Stimulated activated CD8-positive, alpha-beta memory T cell treated with anti-CD3 and anti-CD28 coated beads, Interleukin-4, amount 100 ng/mL, for 48 hours (primary cell): ENCODE measurements at regions not wholly inside any gene's neighbourhood (a gene's known extent, or its start where the extent isn't known, plus 50 kb on each side); places are given as distances from the start of the nearest gene placed in this dataset.

ENCODE experiments used
- DNase-seq: peaks from one replicate; pipeline ENCODE4 v3.0.0-alpha.2; 2020

GRCh38 chr4:153034681-153035080, 98.6 kb downstream of the FHDC1 start:
- DNase-seq: no peak

GRCh38 chr4:153036931-153037482, 100.9 kb downstream of the FHDC1 start:
- DNase-seq: no peak

GRCh38 chr4:153038623-153039311, 102.6 kb downstream of the FHDC1 start:
- no peak for DNase-seq

GRCh38 chr4:153039542-153040185, 103.5 kb downstream of the FHDC1 start:
- DNase-seq: no peak

GRCh38 chr4:153040677-153041076, 104.6 kb downstream of the FHDC1 start:
- DNase-seq: no peak

GRCh38 chr4:153044036-153044435, 107.9 kb downstream of the FHDC1 start:
- no peak for DNase-seq

GRCh38 chr4:153045111-153045982, 109.2 kb downstream of the FHDC1 start:
- DNase-seq: no peak

- no peak for DNase-seq
Measured at GRCh38 chr4:153058671-153059060, 122.5 kb downstream of the FHDC1 start.

- no peak for DNase-seq
Measured at GRCh38 chr4:153060196-153060595, 124.1 kb downstream of the FHDC1 start.

GRCh38 chr4:153061971-153062370, 125.8 kb downstream of the FHDC1 start:
- DNase-seq: no peak

GRCh38 chr4:153062652-153063168, 126.6 kb downstream of the FHDC1 start:
- no peak for DNase-seq

- DNase-seq: no peak
Measured at GRCh38 chr4:153063490-153063889, 127.4 kb downstream of the FHDC1 start.

GRCh38 chr4:153064571-153064970, 128.4 kb downstream of the FHDC1 start:
- no peak for DNase-seq

GRCh38 chr4:153065276-153065675, 129.2 kb downstream of the FHDC1 start:
- DNase-seq: no peak

- no peak for DNase-seq
Measured at GRCh38 chr4:153067376-153067775, 131.3 kb downstream of the FHDC1 start.

GRCh38 chr4:153068751-153069150, 132.6 kb downstream of the FHDC1 start:
- no peak for DNase-seq

- no peak for DNase-seq
Measured at GRCh38 chr4:153071958-153072598, 132.2 kb upstream of the TRIM2 start.

GRCh38 chr4:153072661-153073060, 131.6 kb upstream of the TRIM2 start:
- no peak for DNase-seq

- no peak for DNase-seq
Measured at GRCh38 chr4:153074486-153074885, 129.8 kb upstream of the TRIM2 start.

GRCh38 chr4:153074936-153075630, 129.2 kb upstream of the TRIM2 start:
- DNase-seq: no peak

- no peak for DNase-seq
Measured at GRCh38 chr4:153075836-153076518, 128.3 kb upstream of the TRIM2 start.
